ENCODE measurements at regions not wholly inside any gene's neighbourhood (a gene's known extent, or its start where the extent isn't known, plus 50 kb on each side); places are given as distances from the start of the nearest gene placed in this dataset.

DNA sequence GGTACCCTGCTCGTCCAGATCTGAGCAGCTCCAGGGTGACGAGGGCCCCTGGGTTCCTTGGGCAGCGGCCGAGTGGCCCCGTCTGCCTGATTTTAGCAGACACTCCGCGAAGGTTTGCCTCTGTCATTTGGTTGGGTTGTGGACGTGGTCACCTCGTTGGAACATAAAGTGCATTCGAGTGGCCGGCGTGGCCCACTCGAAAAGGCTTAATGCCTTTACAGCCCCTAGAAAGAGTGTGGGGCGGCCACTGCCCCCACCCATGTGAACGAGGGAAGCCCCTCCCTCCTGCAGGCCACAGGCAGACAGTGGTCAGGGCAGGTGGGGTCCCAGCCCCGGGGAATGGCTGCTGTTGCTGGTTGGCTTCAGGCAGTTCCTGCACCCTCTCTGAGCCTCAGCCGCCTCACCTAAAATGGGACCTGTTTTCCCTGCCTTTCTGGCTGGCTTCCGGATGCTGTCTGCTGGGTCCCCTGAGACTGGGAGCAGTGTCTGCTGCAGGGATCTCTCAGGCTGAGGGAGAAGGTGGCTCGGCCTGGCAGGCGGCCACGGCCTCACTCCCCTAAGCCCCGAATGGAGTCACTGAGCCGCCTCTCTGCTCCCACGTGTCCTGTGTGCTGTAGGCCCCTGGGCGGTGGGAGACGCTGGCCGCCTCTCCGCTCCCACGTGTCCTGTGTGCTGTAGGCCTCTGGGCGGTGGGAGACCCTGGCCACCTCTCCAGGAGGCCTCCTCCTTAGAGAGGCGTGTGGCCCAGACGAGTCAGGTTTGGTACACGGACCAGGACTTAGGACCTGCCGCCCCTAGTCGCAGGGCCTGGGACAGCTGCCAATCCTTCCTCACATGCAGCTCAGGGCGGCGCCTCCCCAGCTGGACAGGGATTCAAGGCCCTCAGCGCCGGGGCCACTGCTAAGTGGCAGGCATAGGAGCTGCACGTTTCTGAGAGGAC is 233.0 kb downstream of the ERMARD start:
- H3K9me3 ChIP-seq = no peaks in the 10 kb centered on the region
- H3K27ac ChIP-seq = no peak overlapping the region
- WGBS, 2 donors (ENCODE audit: low coverage in 1 of 2) = 70% methylated on average over 4 of the region's 40 CpGs; no CpG with 5 or more reads in 1 of the 2 donors
- no peak overlapping the region for H3K4me3 ChIP-seq
- no peaks in the 10 kb centered on the region for H3K4me1 ChIP-seq
- ATAC-seq = no peak
- H3K27me3 ChIP-seq = peaks cover 9% of the 10 kb centered on the region
- no peaks in the 10 kb centered on the region for H3K36me3 ChIP-seq
- TF ChIP-seq POLR2A (IDR thresholded peaks at IDR 0.05) (no peak), EP300 (IDR thresholded peaks at IDR 0.05) (no peak), POLR2AphosphoS5 (IDR thresholded peaks at IDR 0.05) (no peak)
- TF ChIP-seq, protein P1, sequence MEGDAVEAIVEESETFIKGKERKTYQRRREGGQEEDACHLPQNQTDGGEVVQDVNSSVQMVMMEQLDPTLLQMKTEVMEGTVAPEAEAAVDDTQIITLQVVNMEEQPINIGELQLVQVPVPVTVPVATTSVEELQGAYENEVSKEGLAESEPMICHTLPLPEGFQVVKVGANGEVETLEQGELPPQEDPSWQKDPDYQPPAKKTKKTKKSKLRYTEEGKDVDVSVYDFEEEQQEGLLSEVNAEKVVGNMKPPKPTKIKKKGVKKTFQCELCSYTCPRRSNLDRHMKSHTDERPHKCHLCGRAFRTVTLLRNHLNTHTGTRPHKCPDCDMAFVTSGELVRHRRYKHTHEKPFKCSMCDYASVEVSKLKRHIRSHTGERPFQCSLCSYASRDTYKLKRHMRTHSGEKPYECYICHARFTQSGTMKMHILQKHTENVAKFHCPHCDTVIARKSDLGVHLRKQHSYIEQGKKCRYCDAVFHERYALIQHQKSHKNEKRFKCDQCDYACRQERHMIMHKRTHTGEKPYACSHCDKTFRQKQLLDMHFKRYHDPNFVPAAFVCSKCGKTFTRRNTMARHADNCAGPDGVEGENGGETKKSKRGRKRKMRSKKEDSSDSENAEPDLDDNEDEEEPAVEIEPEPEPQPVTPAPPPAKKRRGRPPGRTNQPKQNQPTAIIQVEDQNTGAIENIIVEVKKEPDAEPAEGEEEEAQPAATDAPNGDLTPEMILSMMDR (IDR thresholded peaks at IDR 0.05) = no peak

DNA sequence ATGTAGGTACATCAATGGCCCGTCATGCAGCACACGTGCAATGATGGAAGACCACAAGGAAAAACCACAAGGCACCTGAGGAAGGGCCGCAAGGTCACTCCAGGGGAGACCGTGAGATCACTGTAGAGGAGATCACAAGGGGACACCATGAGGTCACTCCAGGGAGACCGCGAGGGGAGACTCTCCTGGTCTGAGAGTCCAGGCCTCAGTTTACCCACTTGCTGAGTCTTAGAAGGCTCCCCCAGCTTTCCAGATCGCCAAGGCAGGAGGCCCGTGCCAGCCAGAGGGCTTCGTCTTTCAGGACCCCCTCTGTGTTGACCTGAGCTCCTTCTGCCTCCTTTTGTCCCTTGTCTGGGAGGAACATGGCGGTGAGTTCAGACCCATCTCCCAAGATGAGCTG is 232.2 kb downstream of the ERMARD start:
- Histone ChIP-seq H3K4me1 (no peaks in the 10 kb centered on the region), H3K36me3 (no peaks in the 10 kb centered on the region), H3K4me3 (no peak overlapping the region), H3K9me3 (no peaks in the 10 kb centered on the region), H3K27me3 (peaks cover 14% of the 10 kb centered on the region), H3K27ac (no peak overlapping the region)
- no peak for ATAC-seq
- TF ChIP-seq POLR2A (IDR thresholded peaks at IDR 0.05) (no peak), EP300 (IDR thresholded peaks at IDR 0.05) (no peak), POLR2AphosphoS5 (IDR thresholded peaks at IDR 0.05) (no peak)
- TF ChIP-seq, protein P1 (IDR thresholded peaks at IDR 0.05) = no peak
- whole genome bisulfite sequencing, 2 donors (ENCODE audit: low coverage in 1 of 2) = 87 to 98% methylated on average over 3 to 6 of the region's 10 CpGs

DNA sequence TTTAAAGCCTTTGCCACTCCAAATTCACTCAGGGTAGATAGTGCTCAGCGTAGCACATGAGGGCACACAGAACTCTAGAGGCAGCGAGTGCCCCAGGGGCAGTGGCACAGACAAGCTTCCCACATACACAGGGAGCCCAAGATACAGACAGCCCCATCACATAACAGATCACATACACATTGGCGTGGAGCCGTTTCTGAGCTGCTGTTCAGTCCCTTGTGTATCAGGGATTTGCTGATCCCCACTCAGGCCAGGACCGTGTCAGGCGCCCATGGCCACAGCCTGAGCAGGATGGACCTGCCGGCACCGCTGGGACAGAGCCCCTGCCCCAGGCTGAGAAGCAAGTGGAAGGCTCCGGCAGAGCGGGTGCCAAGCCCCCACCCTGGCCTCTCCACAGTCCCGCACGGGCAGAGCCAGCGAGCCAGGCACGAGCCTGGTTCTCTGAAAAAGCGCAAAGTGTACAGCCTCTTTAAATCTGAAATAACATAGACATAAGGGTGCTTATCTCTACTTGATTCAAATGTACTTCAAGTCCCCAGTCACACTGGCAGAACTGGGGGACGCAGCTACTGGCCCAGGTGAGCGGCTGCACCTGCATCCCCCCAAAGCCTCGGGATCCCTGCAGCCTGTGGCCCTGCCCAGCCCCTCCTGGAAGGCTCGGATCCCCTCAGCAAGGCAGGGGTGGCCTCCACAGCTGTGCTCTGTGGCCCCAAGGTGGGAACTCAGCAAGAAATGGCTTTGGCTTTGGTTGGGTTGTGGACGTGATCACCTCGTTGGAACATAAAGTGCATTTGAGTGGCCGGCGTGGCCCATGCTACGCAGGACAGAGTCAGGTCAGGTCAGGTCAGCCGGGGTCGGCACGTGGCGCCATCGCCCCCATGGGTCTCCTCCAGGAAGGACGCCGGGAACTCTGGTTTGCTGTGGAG is 231.3 kb downstream of the ERMARD start:
- no peak overlapping the region for H3K27ac ChIP-seq
- WGBS, 2 donors (ENCODE audit: low coverage in 1 of 2) = 91 to 100% methylated on average over 2 to 4 of the region's 31 CpGs
- no peaks in the 10 kb centered on the region for H3K9me3 ChIP-seq
- H3K4me3 ChIP-seq = no peak overlapping the region
- H3K4me1 ChIP-seq = no peaks in the 10 kb centered on the region
- TF ChIP-seq POLR2A (IDR thresholded peaks at IDR 0.05) (no peak), EP300 (IDR thresholded peaks at IDR 0.05) (no peak), POLR2AphosphoS5 (IDR thresholded peaks at IDR 0.05) (no peak)
- TF ChIP-seq, protein P1 (IDR thresholded peaks at IDR 0.05) = no peak
- no peaks in the 10 kb centered on the region for H3K36me3 ChIP-seq
- peaks cover 17% of the 10 kb centered on the region for H3K27me3 ChIP-seq
- no peak for ATAC-seq

DNA sequence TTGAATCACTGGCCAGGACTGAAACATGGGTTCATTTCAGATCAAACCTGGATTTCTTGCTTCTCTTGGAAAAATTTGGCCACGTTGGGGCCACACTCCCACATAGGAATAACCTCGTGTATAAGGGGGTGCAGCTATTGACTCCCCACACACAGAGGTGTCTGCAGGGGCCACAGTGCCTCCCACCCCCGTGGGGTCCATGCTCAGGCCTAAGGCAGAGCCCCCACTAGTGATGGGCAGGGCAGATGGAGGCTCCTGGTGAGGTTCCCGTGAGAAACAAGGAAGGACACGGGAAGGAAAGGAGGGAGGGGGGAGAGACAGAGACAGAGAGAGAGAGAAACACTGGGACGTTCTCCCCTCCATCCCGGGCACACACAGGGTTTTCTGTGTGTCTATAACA is 230.5 kb downstream of the ERMARD start:
- Histone ChIP-seq H3K27ac (no peak overlapping the region), H3K36me3 (no peaks in the 10 kb centered on the region), H3K4me1 (no peaks in the 10 kb centered on the region), H3K4me3 (no peak overlapping the region), H3K9me3 (no peaks in the 10 kb centered on the region), H3K27me3 (peaks cover 20% of the 10 kb centered on the region)
- WGBS, 2 donors (ENCODE audit: low coverage in 1 of 2) = 40 to 62% methylated on average over 1 to 2 of the region's 7 CpGs
- no peak for ATAC-seq
- TF ChIP-seq POLR2A (IDR thresholded peaks at IDR 0.05) = no peak
- no peak for TF ChIP-seq POLR2AphosphoS5 (IDR thresholded peaks at IDR 0.05)
- TF ChIP-seq, protein P1 (IDR thresholded peaks at IDR 0.05) = no peak
- no peak for TF ChIP-seq EP300 (IDR thresholded peaks at IDR 0.05)

Measured in gastroesophageal sphincter (tissue), 4 donors.